Panc1 (cell line): ENCODE measurements at regions not wholly inside any gene's neighbourhood (a gene's known extent, or its start where the extent isn't known, plus 50 kb on each side); places are given as distances from the start of the nearest gene placed in this dataset.

Source experiments
- ATAC-seq: fragments of 200-7000 bp; cut with Tn5 transposase; 2 replicates; pipeline ENCODE4 v1.9.1; 2020; ENCODE audit warnings: mild to moderate bottlenecking, moderate library complexity
- BruUV-seq: library from RNA; stranded (reverse); fragments of 400-500 nt; replicated peaks from 2 replicates; lab custom pipeline; 2021; lab: Mats Ljungman, UMichigan
- CTCF ChIA-PET: fragments of 300-600 bp; sonication (Branson Sonifier 250); formaldehyde crosslinking; loops from one replicate; lab custom pipeline; 2022; ENCODE audit warnings: antibody characterized with exemption; lab: Charles Lee
- POLR2A ChIA-PET: fragments of 300-600 bp; sonication (Branson Sonifier 250); formaldehyde crosslinking; loops from one replicate; lab custom pipeline; 2022; ENCODE audit warnings: antibody characterized with exemption; lab: Charles Lee
- DNase-seq: peaks from one replicate; pipeline ENCODE4 v3.0.0-alpha.2; 2010; ENCODE audit warnings: low read depth, low spot score
- H3K27ac ChIP-seq: 2 replicates; pipeline ENCODE4 v1.5.1; 2011; ENCODE audit warnings: mild to moderate bottlenecking, low read length, inconsistent platforms
- H3K27me3 ChIP-seq: fragments of 200-500 bp; sonication (Bioruptor generic); 2 replicates; pipeline ENCODE4 v1.6.0; 2014; ENCODE audit warnings: low read length, inconsistent platforms; ENCODE audit not compliant: control insufficient read depth, insufficient read depth
- H3K36me3 ChIP-seq: fragments of 200-500 bp; sonication (Bioruptor generic); 2 replicates; pipeline ENCODE4 v1.5.1; 2014; ENCODE audit warnings: inconsistent platforms, mild to moderate bottlenecking, low read length, moderate library complexity; ENCODE audit not compliant: control insufficient read depth, insufficient read depth
- H3K4me1 ChIP-seq: 2 replicates; pipeline ENCODE4 v1.5.1; 2011; ENCODE audit warnings: inconsistent platforms, mild to moderate bottlenecking, low read length, moderate library complexity; ENCODE audit not compliant: control insufficient read depth, insufficient read depth
- H3K4me3 ChIP-seq, 2 experiments: 2 replicates each; pipeline ENCODE4 v1.5.1; 2011 to 2012; ENCODE audit warnings: low read depth in 2 of 2, low read length in 2 of 2, mild to moderate bottlenecking in 2 of 2, inconsistent platforms in 1 of 2, moderate library complexity in 1 of 2
- H3K9me3 ChIP-seq: fragments of 200-500 bp; sonication (Bioruptor generic); 2 replicates; pipeline ENCODE4 v1.5.1; 2014; ENCODE audit warnings: low read depth, mild to moderate bottlenecking, inconsistent platforms, low read length, moderate library complexity; ENCODE audit not compliant: control insufficient read depth, insufficient read depth
- CTCF ChIP-seq: fragments of 450-650 bp; IDR thresholded peaks from 2 replicates; pipeline ENCODE4 v1.5.1; 2017; ENCODE audit warnings: mild to moderate bottlenecking
- POLR2AphosphoS5 ChIP-seq: IDR thresholded peaks from 2 replicates; pipeline ENCODE4 v1.6.1; 2012; ENCODE audit warnings: mild to moderate bottlenecking, low read depth, low read length, moderate library complexity
- REST ChIP-seq, 2 experiments: IDR thresholded peaks; 2 replicates each; pipeline ENCODE4 v1.6.1; 2011 to 2012; ENCODE audit warnings: low read depth in 2 of 2, control low read depth in 1 of 2, low read length in 1 of 2, mild to moderate bottlenecking in 1 of 2, moderate library complexity in 1 of 2; ENCODE audit not compliant: insufficient read depth in 1 of 2
- SIN3A ChIP-seq: IDR thresholded peaks from 2 replicates; pipeline ENCODE4 v1.6.1; 2012; ENCODE audit warnings: low read depth, mild to moderate bottlenecking, low read length, moderate library complexity, borderline replicate concordance; ENCODE audit not compliant: insufficient read depth
- TCF7L2 ChIP-seq: IDR thresholded peaks from 2 replicates; pipeline ENCODE4 v1.6.1; 2011; ENCODE audit warnings: mild to moderate bottlenecking, low read depth, low read length, inconsistent platforms
- in situ Hi-C: cut with HindIII; loops from 2 replicates; pipeline ENCODE4 v1.10.0; 2016; ENCODE audit warnings: low sequenced_read_pairs, low pct_unique_long_range_greater_than_20kb
- intact Hi-C: fragments of 100-400 bp; cut with micrococcal nuclease; formaldehyde crosslinking; loops from one replicate; pipeline ENCODE4 v1.10.0; 2022; ENCODE audit not compliant: unreplicated experiment

GRCh38 chr15:29352402-29352801, 82.8 kb upstream of the NSMCE3 start:
- Histone ChIP-seq H3K4me1 (no peaks in the 10 kb centered on the region), H3K27ac (no peak overlapping the region), H3K9me3 (no peaks in the 10 kb centered on the region), H3K4me3 (no peak overlapping the region), H3K27me3 (no peaks in the 10 kb centered on the region), H3K36me3 (no peaks in the 10 kb centered on the region)
- in situ Hi-C loops = no loop called here
- DNase-seq (no peak), ATAC-seq (no peak)
- ChIA-PET CTCF (no interaction called here), POLR2A (no interaction called here)
- no peak for TF ChIP-seq CTCF
- no peak for TF ChIP-seq TCF7L2
- TF ChIP-seq REST (IDR thresholded peaks at IDR 0.05; ENCODE audit: insufficient read depth in 1 of 2, low read depth in 2 of 2, low read length in 1 of 2) = no peak
- no peak for TF ChIP-seq SIN3A
- TF ChIP-seq POLR2AphosphoS5 = no peak
- intact Hi-C loops = no loop called here
- no TSS peak for BruUV-seq

GRCh38 chr15:29349196-29349595, 79.6 kb upstream of the NSMCE3 start:
- no peaks in the 10 kb centered on the region for H3K9me3 ChIP-seq
- no peak for TF ChIP-seq POLR2AphosphoS5
- no peak for TF ChIP-seq TCF7L2
- no peak for TF ChIP-seq SIN3A
- TF ChIP-seq CTCF = no peak
- BruUV-seq = no TSS peak
- ATAC-seq = no peak
- CTCF ChIA-PET = no interaction called here
- no peaks in the 10 kb centered on the region for H3K27me3 ChIP-seq
- no peaks in the 10 kb centered on the region for H3K36me3 ChIP-seq
- no peak overlapping the region for H3K27ac ChIP-seq
- H3K4me1 ChIP-seq = no peaks in the 10 kb centered on the region
- DNase-seq = no peak
- POLR2A ChIA-PET = no interaction called here
- no peak overlapping the region for H3K4me3 ChIP-seq
- in situ Hi-C loops = no loop called here
- intact Hi-C loops = no loop called here
